ENCODE measurements at regions not wholly inside any gene's neighbourhood (a gene's known extent, or its start where the extent isn't known, plus 50 kb on each side); places are given as distances from the start of the nearest gene placed in this dataset.

GRCh38 chr2:234661849-234662248 is 165.0 kb upstream of the ARL4C start:
- TF ChIP-seq CTCF (IDR thresholded peaks at IDR 0.05) = no peak
- no peak for TF ChIP-seq POLR2A (IDR thresholded peaks at IDR 0.05)

All from transverse colon (tissue), 3 donors.